NCI-H128 (cell line): ENCODE measurements at regions not wholly inside any gene's neighbourhood (a gene's known extent, or its start where the extent isn't known, plus 50 kb on each side); places are given as distances from the start of the nearest gene placed in this dataset.
"Not testable (repeated sequence)": the region's sequence is repeated elsewhere in the genome, so short reads cannot be mapped to it uniquely, and the experiment has no call there.

Experiments
- DNase-seq: peaks from one replicate; lab custom pipeline; 2025; ENCODE audit not compliant: unreplicated experiment; lab: John Stamatoyannopoulos, UW

DNA sequence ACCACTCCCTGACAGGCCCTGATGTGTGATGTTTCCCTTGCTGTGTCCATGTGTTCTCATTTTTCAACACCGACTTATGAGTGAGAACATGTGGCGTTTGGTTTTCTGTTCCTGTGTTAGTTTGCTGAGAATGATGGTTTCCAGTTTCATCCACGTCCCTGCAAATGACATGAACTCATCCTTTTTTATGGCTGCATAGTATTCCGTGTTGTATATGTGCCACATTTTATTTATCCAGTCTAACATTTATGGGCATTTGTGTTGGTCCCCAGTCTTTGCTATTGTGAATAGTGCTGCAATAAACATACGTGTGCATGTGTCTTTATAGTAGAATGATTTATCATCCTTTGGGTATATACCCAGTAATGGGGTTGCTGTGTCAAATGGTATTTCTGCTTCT lies 830.3 kb upstream of the ADGRB3 start:
- DNase-seq, result not testable (repeated sequence)

DNA sequence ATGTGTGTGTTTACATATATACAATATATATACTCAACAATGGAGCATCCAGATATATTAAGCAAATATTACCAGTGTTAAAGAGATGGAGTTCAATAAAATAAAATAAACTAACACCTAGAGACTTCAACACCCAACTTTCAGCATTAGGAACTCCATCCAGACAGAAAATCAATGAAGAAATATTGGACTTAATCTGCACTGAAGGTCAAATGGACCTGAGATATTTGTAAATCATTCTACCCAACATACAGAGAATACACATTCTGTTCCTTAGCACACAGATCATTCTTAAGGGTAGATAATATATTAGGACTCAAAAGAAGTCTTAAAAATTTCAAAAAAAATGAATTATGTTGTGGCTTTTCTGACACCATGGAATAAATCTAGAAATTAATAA lies 832.3 kb upstream of the ADGRB3 start:
- no peak for DNase-seq

DNA sequence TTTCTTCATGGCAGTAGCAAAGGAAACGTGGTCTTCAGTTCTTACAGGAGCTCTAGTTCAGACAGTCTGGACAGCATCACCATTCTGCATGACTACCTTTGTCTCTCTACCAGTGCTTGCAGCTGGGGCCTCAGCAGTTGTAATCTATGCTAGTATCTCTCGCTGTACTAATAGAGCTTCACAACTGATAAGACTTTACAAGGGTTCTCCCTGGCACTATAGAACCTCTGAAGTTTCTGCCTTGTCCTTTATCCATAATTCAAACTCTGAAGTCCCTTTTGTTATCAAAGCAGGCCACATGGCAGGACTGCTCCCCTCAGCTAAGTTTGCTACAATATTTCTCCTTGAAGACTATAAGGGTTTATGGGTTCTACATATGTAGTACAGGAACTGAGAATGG lies 842.1 kb upstream of the ADGRB3 start:
- DNase-seq, result no peak

DNA sequence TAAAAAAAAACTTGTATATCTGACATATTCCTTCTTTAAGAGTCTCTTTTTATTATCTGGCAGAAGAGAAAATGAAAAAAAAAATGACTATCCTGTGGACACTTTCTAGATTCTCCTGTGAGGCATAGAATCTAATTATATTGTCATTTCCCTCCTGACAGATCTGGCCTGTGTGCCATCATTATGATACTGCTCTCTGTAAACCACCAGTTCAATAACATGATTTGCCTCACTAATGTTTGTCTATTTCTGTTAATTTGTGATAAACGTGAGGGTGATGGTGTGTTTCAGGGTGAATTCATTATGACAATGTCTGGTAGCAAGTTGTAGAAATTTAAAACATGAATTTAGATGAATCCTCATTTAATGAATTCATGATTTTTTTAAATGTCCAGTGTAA lies 844.5 kb upstream of the ADGRB3 start:
- no peak for DNase-seq

GRCh38 chr6:67787119-67787518 lies 848.0 kb upstream of the ADGRB3 start:
- not testable (repeated sequence) for DNase-seq

DNA sequence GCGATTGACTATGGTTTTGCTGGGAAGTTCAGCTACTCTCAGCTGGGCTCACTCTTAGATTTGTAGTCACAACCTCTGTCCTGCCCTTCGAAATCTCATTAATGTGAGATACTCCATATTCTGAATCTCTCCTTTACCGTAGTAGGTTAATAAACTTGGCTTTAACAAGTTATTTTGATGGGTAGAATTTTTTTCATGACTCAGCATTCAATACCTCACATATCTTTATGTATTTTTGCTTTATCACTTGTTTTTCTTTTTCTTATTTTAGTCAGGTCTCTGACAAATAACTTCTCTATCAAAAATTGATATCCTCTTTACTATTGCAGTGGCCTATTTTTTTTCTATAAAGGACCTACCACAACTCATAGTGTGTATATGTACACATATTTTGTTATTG lies 855.2 kb upstream of the ADGRB3 start:
- DNase-seq, result no peak

DNA sequence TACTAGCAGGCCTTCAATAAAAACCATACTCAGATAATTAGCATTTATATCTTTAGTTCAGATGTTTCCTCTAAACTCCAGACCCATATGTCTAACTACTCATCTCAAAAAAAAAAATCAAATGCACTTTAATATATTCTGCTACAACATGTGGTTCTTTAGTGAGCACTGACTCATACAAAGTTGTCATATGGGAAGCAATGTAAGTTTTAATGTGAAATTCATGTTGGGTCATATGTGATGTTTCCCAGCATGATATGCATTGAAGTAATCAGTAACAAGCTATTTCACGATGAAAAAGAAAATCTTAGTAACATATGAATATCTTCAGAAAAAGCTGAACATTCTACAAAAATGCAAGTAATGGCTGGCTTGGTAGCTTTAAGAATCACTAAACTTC lies 859.7 kb upstream of the ADGRB3 start:
- no peak for DNase-seq

DNA sequence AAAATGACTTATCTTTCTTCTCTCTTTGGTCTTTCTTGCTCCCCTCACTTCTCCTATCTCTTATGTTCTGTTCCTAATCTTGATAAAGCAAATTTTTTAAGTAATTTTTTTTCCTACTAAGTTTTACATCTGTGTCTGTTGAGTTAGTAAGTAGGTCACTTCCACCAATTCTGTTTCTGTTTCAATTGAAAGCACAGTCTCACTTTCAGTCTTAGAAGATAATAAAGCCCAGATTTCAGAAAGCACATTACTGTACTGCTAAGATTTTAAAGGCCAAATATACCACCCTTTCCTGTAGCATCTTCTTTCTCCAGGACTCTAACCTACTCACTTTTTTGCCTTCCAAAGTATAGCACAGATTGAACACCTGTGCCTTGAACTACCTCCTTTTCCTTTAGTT lies 866.1 kb upstream of the ADGRB3 start:
- DNase-seq, result no peak

- DNase-seq, result not testable (repeated sequence)
Observed at GRCh38 chr6:67767046-67767822, 867.8 kb upstream of the ADGRB3 start.

GRCh38 chr6:67766057-67766456 lies 869.0 kb upstream of the ADGRB3 start:
- no peak for DNase-seq

GRCh38 chr6:67759001-67759400 lies 876.1 kb upstream of the ADGRB3 start:
- DNase-seq, result no peak

GRCh38 chr6:67757465-67758033 lies 877.5 kb upstream of the ADGRB3 start:
- no peak for DNase-seq

GRCh38 chr6:67748521-67748920 lies 886.6 kb upstream of the ADGRB3 start:
- no peak for DNase-seq

DNA sequence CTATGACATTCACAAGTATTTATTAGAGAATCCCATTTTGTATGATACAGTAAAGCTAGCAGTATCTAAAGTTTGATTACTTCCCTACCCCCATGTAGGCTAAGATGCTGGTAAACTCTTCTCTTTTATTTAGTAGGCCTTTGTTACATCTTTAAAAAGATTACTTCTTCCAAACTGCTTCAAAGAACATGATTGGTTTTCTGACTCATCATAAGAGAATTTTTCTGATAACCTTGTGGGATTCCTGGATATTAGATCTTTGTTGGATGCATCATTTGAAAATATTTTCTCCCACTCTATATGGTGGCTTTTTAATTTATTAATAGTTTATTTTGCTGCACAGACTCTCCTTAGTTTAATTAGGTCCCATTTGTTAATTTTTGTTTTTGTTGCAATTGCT lies 898.3 kb upstream of the ADGRB3 start:
- no peak for DNase-seq

DNA sequence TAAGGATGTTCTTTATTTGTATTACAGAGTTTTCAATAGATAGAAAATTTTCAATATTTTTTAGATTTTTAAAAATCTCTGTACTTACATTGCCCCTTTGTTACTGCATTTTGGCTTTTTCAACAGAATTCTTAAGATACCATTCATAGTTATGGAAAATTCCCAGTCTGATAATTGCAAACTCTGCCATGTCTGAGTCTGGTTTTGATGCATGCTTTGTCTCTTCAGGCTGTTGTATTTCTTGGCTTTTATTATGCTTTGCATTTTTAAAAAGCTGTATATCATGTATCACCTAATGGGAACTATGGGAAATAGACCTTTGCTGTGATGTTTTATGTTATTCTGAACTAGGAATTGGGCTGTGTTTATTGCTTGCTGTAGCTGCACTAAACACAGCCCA lies 898.9 kb upstream of the ADGRB3 start:
- DNase-seq, result no peak

GRCh38 chr6:67735623-67736022 lies 899.5 kb upstream of the ADGRB3 start:
- DNase-seq, result no peak

DNA sequence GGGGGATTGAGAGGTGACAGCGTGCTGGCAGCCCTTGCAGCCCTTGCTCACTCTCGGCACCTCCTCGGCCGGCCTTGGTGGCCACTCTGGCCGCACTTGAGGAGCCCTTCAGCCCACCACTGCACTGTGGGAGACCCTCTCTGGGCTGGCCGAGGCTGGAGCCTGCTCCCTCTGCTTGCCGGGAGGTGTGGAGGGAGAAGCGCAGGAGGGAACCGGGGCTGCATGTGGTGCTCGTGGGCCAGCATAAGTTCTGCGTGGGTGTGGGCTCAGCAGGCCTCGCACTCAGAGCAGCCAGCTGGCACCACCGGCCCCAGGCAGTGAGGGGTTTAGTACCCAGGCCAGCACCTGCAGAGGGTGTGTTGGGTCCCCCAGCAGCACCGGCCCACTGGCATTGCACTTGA lies 912.2 kb upstream of the ADGRB3 start:
- DNase-seq, result no peak

GRCh38 chr6:67717281-67717680 lies 917.8 kb upstream of the ADGRB3 start:
- DNase-seq, result no peak

GRCh38 chr6:67706388-67706787 lies 928.7 kb upstream of the ADGRB3 start:
- DNase-seq, result no peak

GRCh38 chr6:67698534-67698933 lies 936.5 kb upstream of the ADGRB3 start:
- DNase-seq, result no peak

DNA sequence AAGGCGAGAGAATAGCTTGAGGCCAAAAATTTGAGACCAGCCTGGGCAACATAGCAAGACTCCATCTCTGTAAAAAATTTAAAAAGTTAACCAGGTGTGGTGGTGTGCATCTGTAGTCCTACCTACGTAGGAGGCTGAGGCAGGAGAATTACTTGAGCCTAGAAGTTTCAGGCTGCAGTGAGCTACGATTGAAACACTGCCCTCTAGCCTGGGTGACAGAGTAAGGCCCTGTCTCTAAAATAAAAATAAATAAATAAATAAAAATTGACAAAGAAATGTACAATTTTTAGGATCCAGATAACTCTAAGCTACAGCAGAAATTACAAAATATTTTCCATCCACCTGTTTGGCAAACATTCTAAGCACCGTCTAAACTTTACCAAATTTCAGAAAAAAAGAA lies 941.0 kb upstream of the ADGRB3 start:
- no peak for DNase-seq

DNA sequence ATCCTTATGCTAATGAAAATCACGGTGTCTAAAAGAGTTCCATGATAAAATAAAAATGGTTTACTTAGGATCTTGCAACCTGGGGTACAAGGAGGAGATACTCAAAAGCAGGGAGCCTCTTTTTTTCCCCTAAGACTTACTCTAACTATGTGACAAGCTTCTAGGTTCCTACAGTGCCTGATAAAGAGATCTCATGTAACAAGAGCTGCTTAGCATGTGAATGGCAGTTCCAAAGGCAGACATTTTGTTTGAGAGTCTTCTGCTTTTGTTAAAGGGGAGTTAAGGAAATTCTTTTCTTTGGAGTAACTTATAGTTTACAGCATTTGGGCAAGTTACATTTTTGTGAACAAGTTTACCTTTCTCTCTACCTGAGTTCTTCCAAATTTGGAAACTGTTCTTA lies 945.8 kb upstream of the ADGRB3 start:
- no peak for DNase-seq

- no peak for DNase-seq
Observed at GRCh38 chr6:67687396-67687795, 947.7 kb upstream of the ADGRB3 start.
